HG02884 (cell line): ENCODE measurements at regions not wholly inside any gene's neighbourhood (a gene's known extent, or its start where the extent isn't known, plus 50 kb on each side); places are given as distances from the start of the nearest gene placed in this dataset.

Experiments used
- ATAC-seq: cut with Tn5 transposase; IDR thresholded peaks from one replicate; pipeline ENCODE4 v1.9.1; 2021; ENCODE audit warnings: mild to moderate bottlenecking, moderate library complexity; ENCODE audit not compliant: unreplicated experiment

GRCh38 chr3:117786349-117786748, 1076.8 kb downstream of the TUSC7 start:
- no peak for ATAC-seq

GRCh38 chr3:117788061-117788460, 1078.5 kb downstream of the TUSC7 start:
- no peak for ATAC-seq

GRCh38 chr3:117788506-117788905, 1078.9 kb downstream of the TUSC7 start:
- ATAC-seq = no peak

GRCh38 chr3:117790235-117790987, 1080.8 kb downstream of the TUSC7 start:
- ATAC-seq = no peak

- ATAC-seq = no peak
These were observed 1084.2 kb downstream of the TUSC7 start for GRCh38 chr3:117793622-117794265.

- ATAC-seq = no peak
These were observed 1088.6 kb downstream of the TUSC7 start for GRCh38 chr3:117798221-117798620.

- ATAC-seq = no peak
These were observed 1089.3 kb downstream of the TUSC7 start for GRCh38 chr3:117798687-117799386.

- ATAC-seq = no peak
These were observed 1089.8 kb downstream of the TUSC7 start for GRCh38 chr3:117799387-117799735.

GRCh38 chr3:117801912-117802239, 1092.3 kb downstream of the TUSC7 start:
- ATAC-seq = no peak

GRCh38 chr3:117809186-117810081, 1099.9 kb downstream of the TUSC7 start:
- no peak for ATAC-seq

GRCh38 chr3:117811786-117812185, 1102.2 kb downstream of the TUSC7 start:
- ATAC-seq = no peak

- no peak for ATAC-seq
These were observed 1105.4 kb downstream of the TUSC7 start for GRCh38 chr3:117814975-117815374.

GRCh38 chr3:117817103-117817502, 1107.5 kb downstream of the TUSC7 start:
- no peak for ATAC-seq

GRCh38 chr3:117818592-117818991, 1109.0 kb downstream of the TUSC7 start:
- no peak for ATAC-seq

GRCh38 chr3:117820658-117821299, 1111.2 kb downstream of the TUSC7 start:
- no peak for ATAC-seq

- no peak for ATAC-seq
These were observed 1112.8 kb downstream of the TUSC7 start for GRCh38 chr3:117822416-117822815.

GRCh38 chr3:117836296-117836695, 1126.7 kb downstream of the TUSC7 start:
- no peak for ATAC-seq

GRCh38 chr3:117837391-117837790, 1127.8 kb downstream of the TUSC7 start:
- no peak for ATAC-seq

GRCh38 chr3:117842086-117842485, 1132.5 kb downstream of the TUSC7 start:
- no peak for ATAC-seq

- no peak for ATAC-seq
These were observed 1133.8 kb downstream of the TUSC7 start for GRCh38 chr3:117843356-117843755.

GRCh38 chr3:117844676-117845075, 1135.1 kb downstream of the TUSC7 start:
- no peak for ATAC-seq
